Central memory CD4-positive, alpha-beta T cell (primary cell): ENCODE measurements at regions not wholly inside any gene's neighbourhood (a gene's known extent, or its start where the extent isn't known, plus 50 kb on each side); places are given as distances from the start of the nearest gene placed in this dataset.
"Not testable (repeated sequence)": the region's sequence is repeated elsewhere in the genome, so short reads cannot be mapped to it uniquely, and the experiment has no call there.

ENCODE experiments used
- DNase-seq: peaks from one replicate; pipeline ENCODE4 v3.0.0; 2022

DNA sequence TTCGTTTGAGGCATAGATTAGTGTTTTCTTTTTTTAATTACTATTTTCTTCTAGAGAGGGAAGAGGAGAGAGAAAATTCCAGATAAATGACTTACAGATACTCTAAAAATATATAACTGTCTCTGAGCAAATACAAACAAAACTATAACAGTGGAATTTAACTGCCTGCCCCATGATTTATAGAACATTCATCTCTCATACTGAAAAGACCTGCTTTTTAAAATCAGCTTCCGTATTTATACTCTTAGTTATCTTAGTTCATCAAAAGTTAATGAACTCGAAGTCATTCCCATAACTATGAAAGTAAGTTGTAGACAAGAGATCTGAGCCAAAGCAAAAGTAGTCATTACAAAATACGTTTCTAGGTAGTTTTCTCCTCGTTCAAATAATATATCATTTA, 123.8 kb upstream of the DMRT1 start:
- DNase-seq: no peak

DNA sequence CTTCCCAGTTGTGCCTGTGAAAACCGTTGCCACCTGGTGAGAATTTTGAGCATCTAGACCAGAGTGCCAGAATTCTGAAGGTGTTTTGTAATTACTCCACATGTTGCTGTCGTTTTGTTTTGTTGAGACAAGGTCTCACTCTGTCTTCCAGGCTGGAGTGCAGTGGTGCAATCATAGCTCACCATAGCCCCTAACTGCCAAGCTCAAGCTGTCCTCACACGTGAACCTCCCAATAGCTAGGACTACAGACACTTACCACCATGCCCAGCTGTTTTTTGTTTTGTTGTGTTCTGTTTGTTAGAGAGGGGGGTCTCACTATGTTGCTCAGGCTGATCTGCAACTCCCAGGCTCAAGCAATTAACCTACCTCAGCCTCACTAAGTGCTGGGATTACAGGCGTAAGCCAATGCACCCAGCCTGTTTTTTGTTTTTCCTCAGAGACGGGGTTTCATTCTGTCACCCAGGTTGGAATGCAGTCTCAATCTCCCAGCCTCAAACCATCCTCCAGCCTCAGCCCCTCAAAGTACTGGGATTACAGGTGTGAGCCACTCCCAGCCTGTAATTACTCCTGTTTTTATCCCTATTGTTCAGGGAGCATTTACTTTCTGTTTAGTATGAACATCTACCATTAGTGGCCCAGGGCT, 121.1 kb upstream of the DMRT1 start:
- no peak for DNase-seq

GRCh38 chr9:722388-722980, 119.0 kb upstream of the DMRT1 start:
- no peak for DNase-seq

- DNase-seq: not testable (repeated sequence)
Observed at GRCh38 chr9:724461-724860, 117.0 kb upstream of the DMRT1 start.

- no peak for DNase-seq
Observed at GRCh38 chr9:726005-726404, 115.5 kb upstream of the DMRT1 start.

DNA sequence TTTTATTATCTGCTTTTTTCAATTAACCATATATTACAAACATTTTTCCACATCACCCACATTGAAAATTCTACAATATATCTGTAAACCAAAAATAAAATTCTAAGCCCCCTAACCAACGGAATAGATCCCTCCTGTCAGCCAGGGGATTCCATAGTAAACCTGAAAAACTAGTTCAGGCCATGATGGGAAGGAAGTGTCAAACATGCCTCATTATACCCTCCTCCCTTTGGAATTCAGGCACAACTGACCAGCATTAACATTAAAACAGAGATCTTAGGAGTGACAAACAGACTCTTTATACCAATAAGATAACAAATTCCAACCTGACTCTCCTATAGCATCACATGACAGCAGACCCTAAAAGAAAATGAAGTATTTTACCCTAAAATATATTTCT, 113.7 kb upstream of the DMRT1 start:
- DNase-seq: no peak

DNA sequence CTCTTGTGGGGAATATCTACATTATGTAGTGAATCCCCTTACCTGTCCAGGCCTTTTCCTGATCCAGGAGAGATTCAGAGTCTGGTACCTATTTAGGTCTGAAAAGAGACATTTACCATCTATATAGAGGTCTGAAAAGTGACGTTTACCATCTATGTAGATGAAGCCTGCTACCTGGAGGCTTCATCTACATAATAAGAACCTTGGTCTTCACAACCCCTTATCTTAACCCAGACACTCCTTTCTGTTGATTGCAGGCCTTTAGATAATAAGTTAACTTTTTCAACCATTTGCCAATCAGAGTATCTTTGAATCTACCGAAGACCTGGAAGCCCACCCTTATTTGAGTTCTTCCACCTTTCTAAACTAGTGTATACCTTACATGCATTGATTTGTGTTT, 113.0 kb upstream of the DMRT1 start:
- no peak for DNase-seq

- DNase-seq: no peak
Observed at GRCh38 chr9:731474-731873, 110.0 kb upstream of the DMRT1 start.

GRCh38 chr9:734831-735511, 106.5 kb upstream of the DMRT1 start:
- DNase-seq: no peak

DNA sequence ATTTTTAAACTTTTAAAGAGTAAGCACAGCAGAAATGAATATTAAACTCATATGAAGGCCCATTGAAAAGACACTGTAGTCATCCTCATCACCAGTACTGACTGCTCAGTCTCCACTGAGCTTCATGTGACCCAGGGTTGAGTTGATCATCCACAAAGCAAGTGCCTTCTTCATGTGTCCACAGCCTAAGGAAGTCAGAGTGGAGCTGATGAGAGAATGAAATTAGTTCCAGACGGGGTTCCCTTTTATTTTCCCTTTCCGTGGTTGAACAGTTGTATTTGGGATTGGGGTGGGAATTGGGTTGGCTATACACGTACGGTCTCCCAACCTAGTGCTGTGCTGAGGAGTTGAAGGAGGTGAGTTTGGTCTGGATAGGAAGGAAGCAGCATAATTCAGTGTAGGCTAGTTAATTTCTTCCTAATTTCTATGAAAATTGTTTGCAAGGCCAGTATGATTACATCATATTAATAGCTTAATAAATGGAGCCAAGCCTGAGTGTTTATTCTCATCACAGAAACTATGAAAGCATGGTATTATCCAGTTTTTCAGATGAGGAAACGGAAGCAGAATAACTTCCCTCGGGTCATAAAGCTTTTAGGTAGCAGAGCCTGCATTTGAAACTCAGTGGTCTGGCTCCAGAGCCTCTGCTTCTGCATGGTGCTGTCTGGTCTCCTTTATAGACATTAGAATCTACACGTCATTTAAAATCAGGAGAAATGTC, 103.9 kb upstream of the DMRT1 start:
- no peak for DNase-seq

DNA sequence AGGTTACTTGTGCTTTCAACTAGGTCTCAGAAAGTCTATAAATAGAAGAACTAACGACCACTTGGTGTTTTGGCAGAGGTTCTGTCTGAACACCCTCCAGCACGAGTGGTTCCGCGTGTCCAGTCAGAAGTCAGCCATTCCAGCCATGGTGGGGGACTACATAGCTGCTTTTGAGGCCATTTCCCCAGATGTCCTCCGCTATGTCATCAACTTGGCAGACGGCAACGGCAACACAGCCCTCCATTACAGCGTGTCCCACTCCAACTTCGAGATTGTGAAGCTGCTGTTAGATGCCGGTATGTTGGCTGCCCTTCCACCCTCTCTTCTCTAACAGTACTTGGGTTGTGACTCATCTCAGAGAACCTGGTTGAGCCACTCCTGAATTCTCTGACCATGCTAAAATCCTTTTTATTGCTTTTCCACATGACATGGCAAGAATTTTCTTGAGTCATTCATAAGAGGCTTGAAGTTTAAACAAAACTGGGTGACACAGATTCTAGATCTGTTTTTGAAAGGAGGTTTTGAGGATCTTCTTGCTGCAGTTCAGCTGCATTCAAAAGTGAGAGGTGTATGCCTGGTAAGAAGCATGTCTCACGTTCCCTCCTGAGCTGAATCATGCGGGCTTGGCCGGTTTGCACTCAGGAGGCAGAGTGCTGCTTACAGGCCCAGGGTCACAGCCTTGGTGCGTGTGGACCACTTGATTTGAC, 103.1 kb upstream of the DMRT1 start:
- DNase-seq: no peak

GRCh38 chr9:739362-739761, 102.1 kb upstream of the DMRT1 start:
- DNase-seq: no peak

DNA sequence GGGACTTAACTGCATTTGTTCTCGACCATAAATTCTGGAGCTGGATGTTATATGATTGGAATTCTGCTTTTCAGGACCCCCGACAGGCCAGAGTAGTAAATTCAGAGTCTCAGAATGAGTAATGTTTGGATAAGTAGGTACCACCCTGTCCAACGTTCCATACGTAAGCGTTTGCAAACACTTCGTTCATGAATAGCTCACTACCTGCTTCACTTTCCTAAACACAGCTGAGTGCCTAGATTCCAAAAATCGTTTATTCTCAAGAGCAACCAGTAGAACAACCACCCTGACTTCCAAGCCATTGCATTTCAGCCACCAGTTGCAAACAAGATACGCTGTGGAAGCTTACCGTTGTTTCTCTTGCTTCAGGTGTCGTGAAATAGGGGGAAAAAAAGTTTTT, 101.3 kb upstream of the DMRT1 start:
- no peak for DNase-seq

DNA sequence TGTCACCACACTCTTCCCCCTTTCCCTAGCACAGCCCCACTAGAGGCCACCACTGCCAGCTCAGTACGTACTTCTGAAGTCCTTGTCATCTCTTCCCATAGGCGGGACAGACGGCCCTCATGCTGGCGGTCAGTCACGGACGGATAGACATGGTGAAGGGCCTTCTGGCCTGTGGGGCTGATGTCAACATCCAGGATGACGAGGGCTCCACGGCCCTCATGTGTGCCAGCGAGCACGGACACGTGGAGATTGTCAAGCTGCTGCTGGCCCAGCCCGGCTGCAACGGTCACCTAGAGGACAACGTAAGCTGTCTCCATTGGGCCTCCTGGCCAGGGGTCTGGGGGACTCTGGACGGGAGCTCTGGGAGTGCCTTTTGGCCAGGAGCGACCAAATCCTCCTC, 99.4 kb upstream of the DMRT1 start:
- DNase-seq: no peak

DNA sequence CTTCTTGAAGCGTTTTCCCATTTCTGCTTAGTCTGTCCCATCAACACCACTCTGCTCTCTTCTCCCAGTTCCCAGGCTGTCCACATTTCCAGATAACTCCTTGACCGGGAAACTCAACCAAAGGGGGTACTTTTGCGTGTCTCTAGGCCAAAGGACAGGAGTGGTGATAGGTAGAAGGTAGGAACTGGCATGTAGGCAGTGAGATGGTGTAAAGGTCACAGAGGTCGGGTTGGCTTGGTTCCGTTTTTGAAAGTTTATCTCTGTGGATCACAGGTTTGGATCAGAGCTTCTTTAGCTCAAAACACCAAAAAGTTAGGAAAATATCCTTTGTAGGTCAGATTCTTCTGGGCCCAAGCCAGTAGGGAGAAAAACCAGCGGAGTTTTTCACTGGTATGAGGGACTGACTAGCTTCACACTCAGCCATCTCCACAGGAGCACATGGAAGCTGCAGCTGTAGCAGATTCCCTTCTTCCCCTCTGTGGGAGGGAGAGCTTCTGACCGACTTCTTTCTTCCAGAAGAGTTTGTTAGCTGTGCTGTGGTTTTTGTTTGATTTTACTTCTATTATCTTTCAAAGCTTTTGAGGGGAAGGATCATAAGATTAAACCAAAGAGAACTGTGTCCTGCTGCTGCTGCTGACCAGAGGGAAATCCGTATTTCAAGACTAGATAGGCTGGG, 98.4 kb upstream of the DMRT1 start:
- no peak for DNase-seq

DNA sequence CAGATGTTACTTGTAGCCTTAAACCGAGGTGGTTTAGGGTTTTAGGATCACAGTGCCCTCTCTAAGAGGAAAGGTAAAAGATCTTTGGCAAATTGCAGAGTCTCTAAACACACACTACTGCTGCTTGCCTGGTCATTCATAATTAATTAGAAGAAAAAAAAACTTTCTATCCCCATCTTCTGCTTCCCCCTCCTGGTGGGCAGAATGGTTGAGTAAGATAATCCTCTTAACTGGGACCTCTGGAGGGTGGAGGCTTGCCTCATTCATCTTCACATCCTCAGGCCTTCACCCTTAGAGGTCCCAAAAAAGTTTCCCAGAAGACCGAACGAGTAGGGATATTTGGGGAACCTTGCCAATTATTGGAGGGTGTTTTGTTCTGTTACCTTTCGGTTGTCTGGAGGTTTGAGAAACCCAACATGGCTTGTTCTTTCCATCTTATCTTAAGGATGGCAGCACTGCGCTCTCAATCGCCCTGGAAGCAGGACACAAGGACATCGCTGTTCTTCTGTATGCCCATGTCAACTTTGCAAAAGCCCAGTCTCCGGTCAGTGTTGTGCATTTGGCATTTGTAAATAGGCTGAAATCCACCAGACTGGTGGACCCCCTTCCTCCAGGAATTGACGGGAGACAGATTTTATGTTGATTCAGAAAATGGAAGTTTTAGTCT, 97.3 kb upstream of the DMRT1 start:
- no peak for DNase-seq

DNA sequence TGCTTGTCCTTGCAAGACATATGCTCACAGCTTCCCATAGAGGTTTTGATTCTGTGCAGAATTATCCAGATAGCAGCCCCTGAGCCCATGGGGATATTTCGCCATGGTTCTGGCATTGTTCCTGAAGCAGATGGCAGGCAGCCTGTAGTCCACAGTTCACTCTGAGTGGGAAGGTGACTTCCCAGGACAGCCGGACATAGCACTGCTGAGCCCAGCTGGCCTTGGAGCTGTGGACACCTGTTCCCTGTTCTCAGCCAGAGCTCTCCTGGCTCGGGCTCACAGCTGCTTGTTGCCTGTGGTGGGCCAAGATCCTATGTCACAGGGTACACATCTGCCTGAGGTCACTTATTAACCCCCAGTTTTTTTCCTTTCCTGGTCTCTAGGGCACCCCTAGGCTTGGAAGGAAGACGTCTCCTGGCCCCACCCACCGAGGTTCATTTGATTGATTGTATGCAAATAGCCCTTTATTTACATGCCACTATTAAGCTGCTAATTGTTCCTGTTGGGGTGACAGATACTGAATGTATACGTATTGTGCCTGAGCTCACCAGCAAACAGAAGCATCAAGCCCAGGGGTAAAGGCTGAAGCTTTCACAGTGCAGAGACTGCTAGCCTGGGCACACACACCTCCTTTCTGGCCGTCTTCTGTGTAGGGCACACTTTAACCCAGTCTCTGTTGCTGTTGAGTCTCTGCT, 96.6 kb upstream of the DMRT1 start:
- no peak for DNase-seq

DNA sequence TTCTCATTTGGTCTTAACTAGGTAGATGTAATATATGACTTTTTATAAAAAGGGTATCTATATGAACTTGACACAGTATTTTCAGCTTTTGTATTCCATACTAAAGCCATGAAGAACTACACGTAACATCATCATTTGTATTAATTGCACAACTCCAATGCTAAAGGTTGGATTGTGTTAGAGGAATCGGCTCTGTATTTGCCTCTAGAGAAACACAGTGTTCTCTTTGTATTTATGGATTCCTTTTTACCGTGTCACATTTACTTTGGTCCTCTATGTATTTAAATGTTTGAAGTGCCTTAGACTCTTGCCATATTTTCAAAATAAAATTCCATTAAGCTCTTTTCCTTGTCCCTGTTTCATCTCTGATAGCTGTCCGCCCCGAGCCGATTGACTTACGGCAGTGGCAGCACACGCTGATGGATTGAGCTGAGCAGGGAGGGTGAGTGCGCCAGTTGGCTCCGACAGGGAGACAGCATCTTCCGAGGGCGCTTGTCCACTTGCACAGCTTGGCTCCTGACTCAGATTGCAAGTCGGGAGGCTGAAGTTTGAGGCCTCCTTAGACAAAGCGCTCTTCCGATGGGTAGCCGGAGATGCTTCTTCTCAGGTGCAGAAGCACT, 95.6 kb upstream of the DMRT1 start:
- no peak for DNase-seq

GRCh38 chr9:746661-747434, 94.6 kb upstream of the DMRT1 start:
- DNase-seq: no peak

DNA sequence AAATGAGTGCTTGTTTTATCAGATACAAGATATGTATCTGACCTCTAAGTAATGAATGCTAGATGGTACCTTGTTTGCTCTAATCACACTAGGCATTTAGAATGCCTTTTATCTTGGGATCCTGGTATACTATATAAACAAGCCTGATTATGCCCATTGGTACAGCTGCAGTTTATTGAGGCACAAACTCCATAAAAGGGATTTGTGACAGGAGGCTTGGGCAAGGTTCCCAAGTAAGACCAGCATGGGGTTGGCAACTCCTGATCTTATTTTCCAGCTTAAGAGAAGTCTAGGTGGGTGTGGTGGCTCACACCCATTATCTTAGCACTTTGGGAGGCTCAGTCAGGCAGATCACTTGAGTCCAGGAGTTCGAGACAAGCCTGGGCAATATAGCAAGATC, 93.9 kb upstream of the DMRT1 start:
- no peak for DNase-seq
